ENCODE measurements at regions not wholly inside any gene's neighbourhood (a gene's known extent, or its start where the extent isn't known, plus 50 kb on each side); places are given as distances from the start of the nearest gene placed in this dataset.
"Not testable (repeated sequence)": the region's sequence is repeated elsewhere in the genome, so short reads cannot be mapped to it uniquely, and the experiment has no call there.

GRCh38 chrX:38959736-38960135 lies 158.5 kb downstream of the MID1IP1 start:
- H3K4me1 ChIP-seq: no peaks in the 10 kb centered on the region
- intact Hi-C loops (cut with DNase I; ENCODE audit: low total_unique reads): no loop called here
- peaks cover 0 to 14% (median 9%) of the 10 kb centered on the region in 8 donors for H3K9me3 ChIP-seq
- TF ChIP-seq POLR2AphosphoS5 (IDR thresholded peaks at IDR 0.05): no peak
- no peak overlapping the region for H3K27ac ChIP-seq
- no peak overlapping the region for H3K4me3 ChIP-seq
- 63 to 100% (median 90%) methylated on average over 1 of the region's 1 CpG for WGBS, 5 donors
- DNase-seq: no peak
- no peaks in the 10 kb centered on the region for H3K36me3 ChIP-seq
- H3K27me3 ChIP-seq (replicated peaks in 1 of 7): peaks cover 0 to 4% (median 0%) of the 10 kb centered on the region in 7 donors

DNA sequence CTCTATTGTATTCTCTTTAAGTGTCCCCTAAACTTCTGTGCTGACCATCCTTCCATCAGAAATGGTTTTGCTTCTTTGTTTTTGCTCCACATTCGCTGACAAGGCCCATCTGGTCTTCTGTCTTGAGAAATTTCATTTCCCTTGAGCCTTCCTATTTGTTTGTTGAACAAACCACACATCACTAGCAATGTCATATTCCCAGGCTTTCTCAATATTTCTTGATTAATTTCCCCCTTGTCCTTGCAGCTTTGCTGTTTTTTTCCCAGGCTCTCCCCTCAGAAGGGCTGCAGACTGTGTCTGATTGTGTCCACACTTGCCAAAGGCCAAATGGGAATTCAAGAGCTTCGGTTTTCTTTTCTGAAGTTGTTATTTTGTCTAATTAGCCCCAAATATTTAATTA lies 158.9 kb downstream of the MID1IP1 start:
- peaks cover 0 to 4% (median 0%) of the 10 kb centered on the region in 7 donors for H3K27me3 ChIP-seq (replicated peaks in 1 of 7)
- H3K4me1 ChIP-seq: no peaks in the 10 kb centered on the region
- H3K4me3 ChIP-seq: no peak overlapping the region
- H3K27ac ChIP-seq: no peak overlapping the region
- intact Hi-C loops (cut with DNase I; ENCODE audit: low total_unique reads): no loop called here
- 50 to 76% (median 54%) methylated on average over 2 of the region's 2 CpGs for WGBS, 5 donors
- no peaks in the 10 kb centered on the region for H3K36me3 ChIP-seq
- peaks cover 0 to 14% (median 9%) of the 10 kb centered on the region in 8 donors for H3K9me3 ChIP-seq
- no peak for DNase-seq
- TF ChIP-seq POLR2AphosphoS5 (IDR thresholded peaks at IDR 0.05) (no peak), POLR2A (IDR thresholded peaks at IDR 0.05) (no peak)

DNA sequence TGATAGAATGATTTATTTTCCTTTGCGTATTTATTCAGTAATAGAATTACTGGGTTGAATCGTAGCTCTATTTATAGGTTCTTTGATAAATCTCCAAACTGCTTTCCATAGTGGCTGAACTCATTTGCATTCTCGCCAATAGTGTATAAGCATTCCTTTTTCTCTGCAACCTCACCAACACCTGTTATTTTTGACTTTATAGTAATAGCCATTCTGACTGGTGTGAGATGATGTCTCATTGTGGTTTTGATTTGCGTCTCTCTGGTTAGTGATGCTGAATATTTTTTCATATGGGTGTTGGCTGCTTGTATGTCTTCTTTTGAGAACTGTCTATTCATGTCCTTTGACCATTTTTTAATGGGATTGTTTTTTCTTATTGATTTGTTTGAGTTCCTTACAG lies 160.7 kb downstream of the MID1IP1 start:
- no peaks in the 10 kb centered on the region for H3K36me3 ChIP-seq
- 72 to 89% (median 87%) methylated on average over 4 of the region's 4 CpGs for WGBS, 5 donors

DNA sequence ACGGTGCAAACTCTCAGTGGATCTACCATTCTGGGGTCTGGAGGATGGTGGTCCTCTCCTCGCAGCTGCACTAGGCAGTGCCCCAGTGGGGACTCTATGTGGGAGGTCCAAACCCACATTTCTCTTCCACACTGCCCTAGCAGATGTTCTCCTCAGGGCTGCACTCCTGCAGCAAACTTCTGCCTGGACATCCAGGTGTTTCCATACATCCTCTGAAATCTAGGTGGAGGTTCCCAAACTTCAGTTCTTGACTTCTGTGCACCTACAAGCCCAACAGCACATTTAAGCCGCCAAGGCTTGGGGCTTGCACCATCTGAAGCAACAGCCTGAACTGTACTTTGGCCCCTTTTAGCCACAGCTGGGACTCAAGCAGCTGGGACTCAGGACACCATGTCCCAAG lies 162.0 kb downstream of the MID1IP1 start:
- H3K9me3 ChIP-seq: peaks cover 0 to 14% (median 9%) of the 10 kb centered on the region in 8 donors
- H3K27ac ChIP-seq; H3K4me3 ChIP-seq; H3K27me3 ChIP-seq (replicated peaks in 1 of 7); intact Hi-C loops (cut with DNase I; ENCODE audit: low total_unique reads); DNase-seq; H3K4me1 ChIP-seq; H3K36me3 ChIP-seq: not testable (repeated sequence)
- 79 to 100% (median 88%) methylated on average over 2 to 3 of the region's 3 CpGs for WGBS, 5 donors

More for the DNA sequence above, 160.7 kb downstream of the MID1IP1 start:
- H3K27me3 ChIP-seq (replicated peaks in 1 of 7): peaks cover 0 to 4% (median 0%) of the 10 kb centered on the region in 7 donors
- no peak overlapping the region for H3K27ac ChIP-seq
- no peak for DNase-seq
- H3K4me1 ChIP-seq: no peaks in the 10 kb centered on the region
- H3K4me3 ChIP-seq: no peak overlapping the region
- TF ChIP-seq CTCF (IDR thresholded peaks at IDR 0.05 in 8 of 11, conservative IDR thresholded peaks at IDR 0.05 in 3 of 11): no peak
- TF ChIP-seq POLR2A (IDR thresholded peaks at IDR 0.05): no peak
- no peak for TF ChIP-seq POLR2AphosphoS5 (IDR thresholded peaks at IDR 0.05)
- intact Hi-C loops (cut with DNase I; ENCODE audit: low total_unique reads): no loop called here
- H3K9me3 ChIP-seq: peaks cover 0 to 14% (median 9%) of the 10 kb centered on the region in 8 donors

GRCh38 chrX:38965888-38966287 lies 164.6 kb downstream of the MID1IP1 start:
- TF ChIP-seq POLR2AphosphoS5 (IDR thresholded peaks at IDR 0.05) (no peak), POLR2A (IDR thresholded peaks at IDR 0.05) (no peak), CTCF (IDR thresholded peaks at IDR 0.05 in 8 of 11, conservative IDR thresholded peaks at IDR 0.05 in 3 of 11) (no peak)
- peaks cover 0 to 8% (median 0%) of the 10 kb centered on the region in 7 donors for H3K27me3 ChIP-seq (replicated peaks in 1 of 7)
- no peaks in the 10 kb centered on the region for H3K36me3 ChIP-seq
- H3K4me1 ChIP-seq: no peaks in the 10 kb centered on the region
- no peak overlapping the region for H3K4me3 ChIP-seq
- H3K9me3 ChIP-seq: peaks cover 0 to 14% (median 9%) of the 10 kb centered on the region in 8 donors
- 58 to 89% (median 73%) methylated on average over 6 of the region's 6 CpGs for WGBS, 5 donors
- no peak for DNase-seq
- intact Hi-C loops (cut with DNase I; ENCODE audit: low total_unique reads): no loop called here
- no peak overlapping the region for H3K27ac ChIP-seq

Measured in spleen (tissue), 11 donors.